CD14-positive monocyte (primary cell): ENCODE measurements at regions not wholly inside any gene's neighbourhood (a gene's known extent, or its start where the extent isn't known, plus 50 kb on each side); places are given as distances from the start of the nearest gene placed in this dataset.

Source experiments
- DNase-seq, 3 donors: peaks; one replicate each; pipeline ENCODE4 v3.0.0-alpha.2; 2011 to 2022
- H2AFZ ChIP-seq: 2 replicates; pipeline ENCODE4 v1.6.0; 2012; ENCODE audit warnings: mild to moderate bottlenecking, low read depth, low read length, inconsistent platforms; ENCODE audit not compliant: insufficient read depth, poor library complexity, severe bottlenecking
- H3K27ac ChIP-seq, 2 donors: 1 replicate in 1 of 2; 2 replicates in 1 of 2; pipeline ENCODE4 v1.5.1; 2012 to 2013; ENCODE audit warnings: low read length in 2 of 2, control low read depth in 1 of 2, inconsistent platforms in 1 of 2, low read depth in 1 of 2, mild to moderate bottlenecking in 1 of 2
- H3K27me3 ChIP-seq, 2 donors: one replicate each; pipeline versions ENCODE4 v1.6.0 to v1.6.1; 2011 to 2013; ENCODE audit warnings: low read length in 2 of 2; ENCODE audit not compliant: control insufficient read depth in 2 of 2, insufficient read depth in 2 of 2
- H3K36me3 ChIP-seq, 2 donors: replicated peaks in 1 of 2; 1 replicate in 1 of 2; 2 replicates in 1 of 2; pipeline versions ENCODE4 v1.5.1 to v1.6.1; 2012 to 2013; ENCODE audit warnings: low read length in 2 of 2, control low read depth in 1 of 2, inconsistent platforms in 1 of 2, mild to moderate bottlenecking in 1 of 2; ENCODE audit not compliant: insufficient read depth in 2 of 2, control insufficient read depth in 1 of 2
- H3K4me1 ChIP-seq, 2 donors: 1 replicate in 1 of 2; 2 replicates in 1 of 2; pipeline versions ENCODE4 v1.5.1 to v1.6.1; 2012 to 2013; ENCODE audit warnings: low read length in 2 of 2, control low read depth in 1 of 2, inconsistent platforms in 1 of 2, mild to moderate bottlenecking in 1 of 2, moderate library complexity in 1 of 2; ENCODE audit not compliant: insufficient read depth in 2 of 2, control insufficient read depth in 1 of 2
- H3K4me2 ChIP-seq: replicated peaks from 2 replicates; pipeline ENCODE3; 2012; ENCODE audit warnings: low read length, moderate library complexity, mild to moderate bottlenecking; ENCODE audit not compliant: poor library complexity, severe bottlenecking; ENCODE audit errors: extremely low read depth
- H3K4me3 ChIP-seq, 3 experiments: fragments of 200-600 bp in 1 of 3; sonication (generic) in 1 of 3; replicated peaks in 1 of 3; 1 replicate in 2 of 3; 2 replicates in 1 of 3; pipeline ENCODE4 v1.5.1; 2011 to 2013; ENCODE audit warnings: low read length in 3 of 3, mild to moderate bottlenecking in 3 of 3, control low read depth in 2 of 3, low read depth in 2 of 3, inconsistent platforms in 1 of 3, moderate library complexity in 1 of 3
- H3K79me2 ChIP-seq: 2 replicates; pipeline ENCODE4 v1.6.0; 2012; ENCODE audit warnings: mild to moderate bottlenecking, control low read depth, inconsistent platforms, low read length, moderate library complexity; ENCODE audit not compliant: insufficient read depth
- H3K9ac ChIP-seq: 2 replicates; pipeline ENCODE4 v1.6.0; 2017; ENCODE audit warnings: low read length, mild to moderate bottlenecking; ENCODE audit not compliant: insufficient read depth, poor library complexity, severe bottlenecking
- H3K9me3 ChIP-seq, 2 donors: replicated peaks in 1 of 2; 1 replicate in 1 of 2; 2 replicates in 1 of 2; pipeline versions ENCODE4 v1.5.1 to v1.6.1; 2012 to 2013; ENCODE audit warnings: low read length in 2 of 2, control low read depth in 1 of 2; ENCODE audit not compliant: control insufficient read depth in 1 of 2, insufficient read depth in 1 of 2
- H4K20me1 ChIP-seq: 2 replicates; pipeline ENCODE4 v1.6.0; 2012; ENCODE audit warnings: mild to moderate bottlenecking, low read length, control low read depth, moderate library complexity; ENCODE audit not compliant: insufficient read depth
- H3K27ac Mint-ChIP-seq, 7 donors: one replicate each; pipeline ENCODE4 v1.8.0; 2020; ENCODE audit warnings: mild to moderate bottlenecking in 7 of 7, mixed read lengths in 7 of 7, moderate library complexity in 6 of 7, inconsistent platforms in 2 of 7
- H3K27me3 Mint-ChIP-seq, 3 donors: one replicate each; pipeline ENCODE4 v1.8.0; 2021 to 2022; ENCODE audit warnings: low read depth in 3 of 3, mild to moderate bottlenecking in 3 of 3, mixed read lengths in 3 of 3, moderate library complexity in 3 of 3, inconsistent platforms in 1 of 3
- H3K36me3 Mint-ChIP-seq, 2 donors: one replicate each; pipeline ENCODE4 v1.8.0; 2020; ENCODE audit warnings: mixed read lengths in 2 of 2, inconsistent platforms in 1 of 2, mild to moderate bottlenecking in 1 of 2
- H3K4me1 Mint-ChIP-seq: one replicate; pipeline ENCODE4 v1.8.0; 2020; ENCODE audit warnings: mild to moderate bottlenecking, mixed read lengths
- H3K4me3 Mint-ChIP-seq, 2 donors: one replicate each; pipeline ENCODE4 v1.8.0; 2020; ENCODE audit warnings: mild to moderate bottlenecking in 2 of 2, mixed read lengths in 2 of 2, moderate library complexity in 1 of 2
- H3K9me3 Mint-ChIP-seq, 7 donors: one replicate each; pipeline ENCODE4 v1.8.0; 2020 to 2022; ENCODE audit warnings: mixed read lengths in 7 of 7, mild to moderate bottlenecking in 6 of 7, moderate library complexity in 6 of 7, inconsistent platforms in 2 of 7
- CTCF ChIP-seq: fragments of 200-600 bp; IDR thresholded peaks from one replicate; pipeline ENCODE4 v1.8.0; 2022; ENCODE audit warnings: antibody characterized with exemption, mild to moderate bottlenecking
- WGBS: methylation state at CpG from one replicate; pipeline ENCODE4 v1.1.5; 2013; ENCODE audit warnings: missing lambda C conversion rate; ENCODE audit not compliant: insufficient coverage; 5-methylcytosine and 5-hydroxymethylcytosine counted together
- intact Hi-C, 2 donors: fragments of 100-400 bp; cut with micrococcal nuclease; formaldehyde crosslinking; loops; one replicate each; pipeline versions ENCODE4 v1.15.0 to v1.15.1; 2023

GRCh38 chr6:14638906-14639761 lies 521.6 kb downstream of the CD83 start:
- intact Hi-C loops = loop anchor here (2.0 to 10.0 kb wide), 3 partner anchors 22 to 94 kb away; no protein-coding TSS in a partner anchor
- Histone ChIP-seq H2AFZ (peak overlapping the region; percentile 63), H3K4me2 (peak overlapping the region; percentile 73), H3K4me3 (peak overlapping the region; percentile 35 to 69 (median 57)), H3K27me3 (no peaks in the 10 kb centered on the region), H4K20me1 (no peaks in the 10 kb centered on the region), H3K9me3 (no peaks in the 10 kb centered on the region), H3K36me3 (no peaks in the 10 kb centered on the region), H3K4me1 (peaks cover 28 to 38% of the 10 kb centered on the region in 2 donors), H3K9ac (peak overlapping the region; percentile 74), H3K79me2 (no peaks in the 10 kb centered on the region), H3K27ac (peak overlapping the region; percentile 35 to 89)
- no peak for TF ChIP-seq CTCF
- Mint-ChIP-seq H3K27ac (peak overlapping the region; percentile 69 to 98 (median 96)), H3K4me1 (peaks cover 50% of the 10 kb centered on the region), H3K36me3 (peaks cover 5 to 12% of the 10 kb centered on the region in 2 donors), H3K27me3 (peaks cover 0 to 9% (median 0%) of the 10 kb centered on the region in 3 donors), H3K9me3 (no peaks in the 10 kb centered on the region), H3K4me3 (peak overlapping the region; percentile 81 to 95)
- DNase-seq = peak; percentile 74 to 79 (median 75)
- 0% methylated on average over 8 of the region's 13 CpGs for WGBS

- peaks cover 24 to 36% of the 10 kb centered on the region in 2 donors for H3K4me1 ChIP-seq
Observed at GRCh38 chr6:14639983-14640599, 522.5 kb downstream of the CD83 start.

More at GRCh38 chr6:14639983-14640599, 522.5 kb downstream of the CD83 start:
- peaks cover 0 to 9% (median 0%) of the 10 kb centered on the region in 3 donors for H3K27me3 Mint-ChIP-seq
- Histone ChIP-seq H3K4me2 (no peak overlapping the region), H4K20me1 (no peaks in the 10 kb centered on the region), H3K9ac (no peak overlapping the region), H3K79me2 (no peaks in the 10 kb centered on the region), H3K4me3 (no peak overlapping the region), H3K36me3 (no peaks in the 10 kb centered on the region), H3K27me3 (no peaks in the 10 kb centered on the region), H3K9me3 (no peaks in the 10 kb centered on the region), H3K27ac (no peak overlapping the region), H2AFZ (no peak overlapping the region)
- H3K4me3 Mint-ChIP-seq = no peak overlapping the region
- H3K27ac Mint-ChIP-seq = peak overlapping the region; percentile 25 to 98 (median 96)
- intact Hi-C loops = loop anchor here (2.0 to 10.0 kb wide), 3 partner anchors 21 to 93 kb away; no protein-coding TSS in a partner anchor
- H3K36me3 Mint-ChIP-seq = peaks cover 5 to 12% of the 10 kb centered on the region in 2 donors
- WGBS = 94% methylated on average over 12 of the region's 12 CpGs
- no peak for TF ChIP-seq CTCF
- H3K4me1 Mint-ChIP-seq = peaks cover 46% of the 10 kb centered on the region
- no peaks in the 10 kb centered on the region for H3K9me3 Mint-ChIP-seq
- DNase-seq = no peak
